Endothelial cell of umbilical vein (primary cell): ENCODE measurements at regions not wholly inside any gene's neighbourhood (a gene's known extent, or its start where the extent isn't known, plus 50 kb on each side); places are given as distances from the start of the nearest gene placed in this dataset.

Source experiments
- BruUV-seq: library from RNA; stranded (reverse); fragments of 400-500 nt; replicated peaks from 2 replicates; lab custom pipeline; 2021; lab: Mats Ljungman, UMichigan
- CTCF ChIA-PET: fragments of 300-600, 350-600 bp; sonication (Branson Sonifier 250); formaldehyde crosslinking; loops from one replicate; lab custom pipeline; 2021; ENCODE audit warnings: antibody characterized with exemption, inconsistent platforms; lab: Charles Lee
- POLR2A ChIA-PET: fragments of 300-600, 350-600 bp; sonication (Branson Sonifier 250); formaldehyde crosslinking; loops from one replicate; lab custom pipeline; 2021; ENCODE audit warnings: antibody characterized with exemption, inconsistent platforms; lab: Charles Lee
- DNase-seq: peaks from one replicate; pipeline ENCODE4 v3.0.0-alpha.2; 2011; ENCODE audit warnings: low read depth, low spot score
- FAIRE-seq: peaks from 2 replicates; lab custom pipeline; 2011; peaks lifted over from hg19 to GRCh38; lab: Jason Lieb, UNC
- H2AFZ ChIP-seq: 2 replicates; pipeline ENCODE4 v1.6.0; 2012; ENCODE audit warnings: low read depth, low read length, control low read depth, inconsistent platforms
- H3K27ac ChIP-seq: 2 replicates; pipeline ENCODE4 v1.5.1; 2011; ENCODE audit warnings: low read depth, mild to moderate bottlenecking, control low read depth, low read length, moderate library complexity; ENCODE audit not compliant: insufficient read depth
- H3K27me3 ChIP-seq, 2 experiments: 2 replicates each; pipeline versions ENCODE4 v1.6.0 to v1.6.1; 2011; ENCODE audit warnings: low read length in 2 of 2, mixed read lengths in 1 of 2; ENCODE audit not compliant: control insufficient read depth in 2 of 2, insufficient read depth in 2 of 2
- H3K36me3 ChIP-seq, 2 experiments: 2 replicates in 1 of 2; 3 replicates in 1 of 2; pipeline ENCODE4 v1.5.1; 2011; ENCODE audit warnings: low read length in 2 of 2, mild to moderate bottlenecking in 1 of 2, moderate library complexity in 1 of 2; ENCODE audit not compliant: control insufficient read depth in 2 of 2, insufficient read depth in 2 of 2; ENCODE audit errors: extremely low read depth in 1 of 2
- H3K4me1 ChIP-seq: 3 replicates; pipeline ENCODE4 v1.5.1; 2011; ENCODE audit warnings: mild to moderate bottlenecking, low read length; ENCODE audit not compliant: control insufficient read depth, insufficient read depth; ENCODE audit errors: extremely low read depth
- H3K4me2 ChIP-seq: 2 replicates; pipeline ENCODE4 v1.6.1; 2011; ENCODE audit warnings: low read length, control low read depth, mixed read lengths; ENCODE audit not compliant: insufficient read depth
- H3K4me3 ChIP-seq, 3 experiments: fragments of 200-600 bp in 1 of 3; sonication (generic), shearing (Covaris generic) in 1 of 3; replicated peaks in 1 of 3; 2 replicates each; pipeline ENCODE4 v1.5.1; 2011 to 2016; ENCODE audit warnings: control low read depth in 3 of 3, low read length in 3 of 3, mild to moderate bottlenecking in 2 of 3, inconsistent platforms in 1 of 3, low read depth in 1 of 3, moderate library complexity in 1 of 3; ENCODE audit not compliant: insufficient read depth in 1 of 3
- H3K79me2 ChIP-seq: 2 replicates; pipeline ENCODE4 v1.6.0; 2012; ENCODE audit warnings: low read length, inconsistent platforms; ENCODE audit not compliant: control insufficient read depth, insufficient read depth
- H3K9ac ChIP-seq: replicated peaks from 2 replicates; pipeline ENCODE3; 2011; ENCODE audit warnings: low read length, control low read depth; ENCODE audit not compliant: insufficient read depth; ENCODE audit errors: extremely low read depth
- H3K9me1 ChIP-seq: replicated peaks from 3 replicates; pipeline ENCODE4 v1.6.0; 2011; ENCODE audit warnings: mild to moderate bottlenecking, low read length; ENCODE audit not compliant: control insufficient read depth, insufficient read depth; ENCODE audit errors: extremely low read depth
- H3K9me3 ChIP-seq: replicated peaks from 2 replicates; pipeline ENCODE4 v1.5.1; 2012; ENCODE audit warnings: low read length, inconsistent platforms; ENCODE audit not compliant: control insufficient read depth, insufficient read depth
- H4K20me1 ChIP-seq: replicated peaks from 2 replicates; pipeline ENCODE3; 2011; ENCODE audit warnings: mild to moderate bottlenecking, low read length; ENCODE audit not compliant: control insufficient read depth, insufficient read depth; ENCODE audit errors: extremely low read depth
- CTCF ChIP-seq, 2 donors: IDR thresholded peaks; 1 replicate in 1 of 2; 2 replicates in 1 of 2; pipeline ENCODE4 v1.5.1; 2011; ENCODE audit warnings: low read length in 2 of 2, mild to moderate bottlenecking in 2 of 2, moderate library complexity in 2 of 2, control low read depth in 1 of 2, inconsistent platforms in 1 of 2, low read depth in 1 of 2; ENCODE audit not compliant: insufficient read depth in 1 of 2; ENCODE audit errors: extremely low read depth in 1 of 2
- EZH2 ChIP-seq: IDR thresholded peaks from 2 replicates; pipeline ENCODE4 v1.6.1; 2012; ENCODE audit warnings: borderline replicate concordance, low read depth, mild to moderate bottlenecking, moderate library complexity, low read length, inconsistent platforms; ENCODE audit not compliant: severe bottlenecking
- FOS ChIP-seq: IDR thresholded peaks from 2 replicates; pipeline ENCODE4 v1.6.1; 2011; ENCODE audit warnings: mild to moderate bottlenecking, low read length, moderate library complexity, borderline replicate concordance; ENCODE audit not compliant: insufficient read depth
- GATA2 ChIP-seq: IDR thresholded peaks from 2 replicates; pipeline ENCODE4 v1.7.0; 2011; ENCODE audit warnings: low read depth, mild to moderate bottlenecking, moderate library complexity, mixed read lengths, low read length; ENCODE audit not compliant: insufficient read length, insufficient read depth
- JUN ChIP-seq: IDR thresholded peaks from 2 replicates; pipeline ENCODE4 v1.6.1; 2011; ENCODE audit warnings: borderline replicate concordance, low read depth; ENCODE audit not compliant: insufficient read length, insufficient read depth
- MAX ChIP-seq: IDR thresholded peaks from 2 replicates; pipeline ENCODE4 v1.6.1; 2011; ENCODE audit not compliant: insufficient read depth, insufficient read length
- MYC ChIP-seq: IDR thresholded peaks from one replicate; pipeline ENCODE4 v1.6.1; 2011; ENCODE audit warnings: mild to moderate bottlenecking, low read depth, low read length
- POLR2A ChIP-seq: IDR thresholded peaks from 2 replicates; pipeline ENCODE4 v1.6.1; 2012; ENCODE audit warnings: low read depth, mild to moderate bottlenecking, control low read depth, low read length
- POLR2AphosphoS5 ChIP-seq: IDR thresholded peaks from 2 replicates; pipeline ENCODE4 v1.6.1; 2012; ENCODE audit warnings: low read depth, mild to moderate bottlenecking, control low read depth, low read length, moderate library complexity; ENCODE audit not compliant: insufficient read depth
- dilution Hi-C: fragments of 300-500 bp; cut with MboI; formaldehyde crosslinking; loops from one replicate; pipeline ENCODE4 v1.15.0; 2019; ENCODE audit warnings: low sequenced_read_pairs; ENCODE audit not compliant: extremely low pct_ligation_motif_present
- intact Hi-C: fragments of 100-400 bp; cut with micrococcal nuclease; formaldehyde crosslinking; loops from one replicate; pipeline ENCODE4 v1.10.0; 2022

GRCh38 chr19:30318261-30318660 is 53.9 kb upstream of the ZNF536 start:
- H2AFZ ChIP-seq: no peak overlapping the region
- no peaks in the 10 kb centered on the region for H3K79me2 ChIP-seq
- H3K36me3 ChIP-seq: no peaks in the 10 kb centered on the region
- no peak overlapping the region for H3K4me2 ChIP-seq
- no peaks in the 10 kb centered on the region for H3K9me1 ChIP-seq
- FAIRE-seq (no peak), DNase-seq (no peak)
- no peaks in the 10 kb centered on the region for H3K27me3 ChIP-seq
- TF ChIP-seq JUN (no peak), FOS (no peak), EZH2 (no peak), MAX (no peak), POLR2AphosphoS5 (no peak), CTCF (IDR thresholded peaks at IDR 0.05; ENCODE audit: extremely low read depth in 1 of 2, insufficient read depth in 1 of 2, low read depth in 1 of 2, low read length in 2 of 2) (no peak), MYC (no peak), GATA2 (no peak), POLR2A (no peak)
- H3K9me3 ChIP-seq: peaks cover 2% of the 10 kb centered on the region
- ChIA-PET CTCF (no interaction called here), POLR2A (no interaction called here)
- H3K4me3 ChIP-seq: no peak overlapping the region
- BruUV-seq: no TSS peak
- dilution Hi-C loops (no loop called here), intact Hi-C loops (no loop called here)
- H3K9ac ChIP-seq: no peak overlapping the region
- no peaks in the 10 kb centered on the region for H4K20me1 ChIP-seq
- no peak overlapping the region for H3K27ac ChIP-seq
- no peaks in the 10 kb centered on the region for H3K4me1 ChIP-seq
